Peyer's patch (tissue), 4 donors: ENCODE measurements at regions not wholly inside any gene's neighbourhood (a gene's known extent, or its start where the extent isn't known, plus 50 kb on each side); places are given as distances from the start of the nearest gene placed in this dataset.

Experiments used
- POLR2A ChIP-seq, 2 donors: fragments of 450-650 bp; IDR thresholded peaks; one replicate each; pipeline ENCODE4 v1.5.1; 2017; ENCODE audit warnings: antibody characterized with exemption in 2 of 2, mild to moderate bottlenecking in 2 of 2, moderate library complexity in 2 of 2
- TF ChIP-seq, protein P1 (sequence below), 6 experiments: fragments of 450-650 bp in 4 of 6; fragments of 200-600 bp in 2 of 6; sonication (generic) in 1 of 6; IDR thresholded peaks; one replicate each; pipeline ENCODE4 v1.5.1; 2017 to 2019; ENCODE audit warnings: antibody characterized with exemption in 6 of 6, mild to moderate bottlenecking in 3 of 6, moderate library complexity in 1 of 6

DNA sequence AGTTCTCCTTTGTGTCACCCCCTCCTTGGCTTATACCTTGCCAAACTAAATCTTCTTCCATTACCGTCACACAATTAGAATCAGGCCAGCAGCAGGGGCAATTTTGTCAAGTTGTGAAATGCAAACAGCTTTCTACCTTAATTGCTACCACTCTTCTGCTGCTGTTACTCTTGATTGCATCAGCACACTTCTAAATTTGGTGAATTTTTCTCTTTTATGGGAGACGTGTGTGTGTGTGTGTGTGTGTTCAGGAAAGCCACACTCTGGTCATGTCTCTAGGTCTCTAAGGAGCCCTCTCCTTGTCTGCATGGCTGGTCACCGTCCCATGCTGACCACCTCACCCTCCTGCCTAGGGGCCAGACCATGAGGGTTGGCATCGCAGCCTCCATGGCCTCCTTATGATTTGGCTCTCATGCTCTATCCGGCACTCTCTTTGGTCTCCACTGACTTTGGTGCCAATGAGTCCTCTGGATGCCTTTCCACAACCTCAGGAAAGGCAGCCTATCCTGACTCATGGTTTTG lies 87.7 kb downstream of the GATA6 start:
- TF ChIP-seq, protein P1, sequence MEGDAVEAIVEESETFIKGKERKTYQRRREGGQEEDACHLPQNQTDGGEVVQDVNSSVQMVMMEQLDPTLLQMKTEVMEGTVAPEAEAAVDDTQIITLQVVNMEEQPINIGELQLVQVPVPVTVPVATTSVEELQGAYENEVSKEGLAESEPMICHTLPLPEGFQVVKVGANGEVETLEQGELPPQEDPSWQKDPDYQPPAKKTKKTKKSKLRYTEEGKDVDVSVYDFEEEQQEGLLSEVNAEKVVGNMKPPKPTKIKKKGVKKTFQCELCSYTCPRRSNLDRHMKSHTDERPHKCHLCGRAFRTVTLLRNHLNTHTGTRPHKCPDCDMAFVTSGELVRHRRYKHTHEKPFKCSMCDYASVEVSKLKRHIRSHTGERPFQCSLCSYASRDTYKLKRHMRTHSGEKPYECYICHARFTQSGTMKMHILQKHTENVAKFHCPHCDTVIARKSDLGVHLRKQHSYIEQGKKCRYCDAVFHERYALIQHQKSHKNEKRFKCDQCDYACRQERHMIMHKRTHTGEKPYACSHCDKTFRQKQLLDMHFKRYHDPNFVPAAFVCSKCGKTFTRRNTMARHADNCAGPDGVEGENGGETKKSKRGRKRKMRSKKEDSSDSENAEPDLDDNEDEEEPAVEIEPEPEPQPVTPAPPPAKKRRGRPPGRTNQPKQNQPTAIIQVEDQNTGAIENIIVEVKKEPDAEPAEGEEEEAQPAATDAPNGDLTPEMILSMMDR (IDR thresholded peaks at IDR 0.05) = no peak
- TF ChIP-seq POLR2A (IDR thresholded peaks at IDR 0.05) = no peak
